ENCODE measurements at regions not wholly inside any gene's neighbourhood (a gene's known extent, or its start where the extent isn't known, plus 50 kb on each side); places are given as distances from the start of the nearest gene placed in this dataset.

DNA sequence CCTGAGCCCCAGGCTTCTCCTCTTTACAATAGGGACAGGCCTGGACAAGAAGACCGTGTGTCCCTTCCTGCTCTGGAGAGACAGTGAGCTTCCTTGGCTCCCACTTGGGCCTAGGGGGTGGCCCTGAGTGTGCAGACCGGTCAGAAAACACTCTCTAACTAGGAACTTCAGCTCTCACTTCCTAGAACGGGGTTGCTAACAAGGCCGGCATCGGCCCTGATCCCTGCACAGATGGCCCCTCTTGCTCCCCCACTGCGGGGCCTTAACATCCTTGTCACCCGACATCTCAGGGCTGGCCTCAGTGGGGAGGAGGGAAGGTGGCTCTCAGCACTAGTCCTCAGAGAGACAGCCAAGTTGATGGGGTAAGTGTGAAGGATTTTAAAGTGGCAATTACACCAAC lies 406.9 kb downstream of the CTTN start:
- TF ChIP-seq EZH2 (IDR thresholded peaks at IDR 0.05; ENCODE audit: borderline replicate concordance) (no peak), CTCF (IDR thresholded peaks at IDR 0.05; ENCODE audit: poor library complexity) (no peak)
